ENCODE measurements at regions not wholly inside any gene's neighbourhood (a gene's known extent, or its start where the extent isn't known, plus 50 kb on each side); places are given as distances from the start of the nearest gene placed in this dataset.

GRCh38 chr4:38290914-38291313 is 330.7 kb downstream of the PTTG2 start:
- DNase-seq (ENCODE audit: low read depth, low spot score) (no peak), ATAC-seq (no peak)
- BruUV-seq (replicated peaks), result no TSS peak
- H3K79me2 ChIP-seq (ENCODE audit: insufficient read depth, low read length), result no peaks in the 10 kb centered on the region
- no peaks in the 10 kb centered on the region for H3K36me3 ChIP-seq (ENCODE audit: control insufficient read depth in 1 of 2, insufficient read depth in 2 of 2, low read length in 2 of 2)
- intact Hi-C loops (cut with micrococcal nuclease), result no loop called here
- ChIA-PET RAD21 (ENCODE audit: low non-redundant PET in 1 of 2, low total read pairs in 2 of 2, uncharacterized antibody in 2 of 2, unreplicated experiment in 2 of 2) (no interaction called here), CTCF (no interaction called here), POLR2A (no interaction called here)
- H3K4me1 ChIP-seq (ENCODE audit: control insufficient read depth in 1 of 2, insufficient read depth in 2 of 2, low read length in 2 of 2), result no peaks in the 10 kb centered on the region
- no peaks in the 10 kb centered on the region for H4K20me1 ChIP-seq (ENCODE audit: insufficient read depth)
- no peak overlapping the region for H3K9ac ChIP-seq (ENCODE audit: low read length)
- no peak overlapping the region for H2AFZ ChIP-seq (ENCODE audit: low read depth, low read length, poor library complexity, severe bottlenecking)
- H3K9me3 ChIP-seq (ENCODE audit: control insufficient read depth in 1 of 2, insufficient read depth in 1 of 2, low read depth in 1 of 2, low read length in 2 of 2), result peaks cover 4 to 6% of the 10 kb centered on the region in 2 experiments; a peak in 2 of 4 replicates
- no peak overlapping the region for H3K27ac ChIP-seq (ENCODE audit: low read depth, low read length)
- no peaks in the 10 kb centered on the region for H3K27me3 ChIP-seq (ENCODE audit: insufficient read depth, low read length)
- H3K4me2 ChIP-seq (ENCODE audit: low read length), result no peak overlapping the region
- no peaks in the 10 kb centered on the region for H3K9me2 ChIP-seq (ENCODE audit: insufficient read depth)
- no peak overlapping the region for H3K4me3 ChIP-seq (replicated peaks in 1 of 2; ENCODE audit: low read depth in 1 of 2, low read length in 2 of 2)
- no peak for TF ChIP-seq ZFX (IDR thresholded peaks at IDR 0.05)
- TF ChIP-seq POLR2AphosphoS5 (IDR thresholded peaks at IDR 0.05; ENCODE audit: low read depth, low read length), result no peak
- no peak for TF ChIP-seq CBX3 (IDR thresholded peaks at IDR 0.05; ENCODE audit: low read depth)
- no peak for TF ChIP-seq MAX (IDR thresholded peaks at IDR 0.05)
- no peak for TF ChIP-seq CTCF (IDR thresholded peaks at IDR 0.05 in 2 of 3, conservative IDR thresholded peaks at IDR 0.05 in 1 of 3; ENCODE audit: borderline replicate concordance in 1 of 3, insufficient read depth in 1 of 3, low read depth in 2 of 3, low read length in 2 of 3)
- no peak for TF ChIP-seq SP1 (IDR thresholded peaks at IDR 0.05; ENCODE audit: low read depth)
- no peak for TF ChIP-seq ELF1 (IDR thresholded peaks at IDR 0.05; ENCODE audit: borderline replicate concordance, low read depth)
- no peak for TF ChIP-seq EZH2 (IDR thresholded peaks at IDR 0.05)
- TF ChIP-seq EZH2phosphoT487 (IDR thresholded peaks at IDR 0.05; ENCODE audit: borderline replicate concordance), result no peak
- no peak for TF ChIP-seq YY1 (IDR thresholded peaks at IDR 0.05; ENCODE audit: extremely low read depth, insufficient replicate concordance, low read depth, low read length)
- TF ChIP-seq ZNF274 (IDR thresholded peaks at IDR 0.05; ENCODE audit: low read depth, low read length), result no peak
- no peak for TF ChIP-seq SRF (IDR thresholded peaks at IDR 0.05; ENCODE audit: low read depth)
- TF ChIP-seq JUND (IDR thresholded peaks at IDR 0.05), result no peak
- TF ChIP-seq CEBPB (IDR thresholded peaks at IDR 0.05; ENCODE audit: low read depth), result no peak
- TF ChIP-seq EGR1 (IDR thresholded peaks at IDR 0.05; ENCODE audit: low read depth), result no peak
